HG03095 (cell line): ENCODE measurements at regions not wholly inside any gene's neighbourhood (a gene's known extent, or its start where the extent isn't known, plus 50 kb on each side); places are given as distances from the start of the nearest gene placed in this dataset.

Source experiments
- ATAC-seq: cut with Tn5 transposase; IDR thresholded peaks from one replicate; pipeline ENCODE4 v1.9.1; 2021; ENCODE audit warnings: moderate library complexity; ENCODE audit not compliant: unreplicated experiment

- ATAC-seq: no peak
These were observed 50.2 kb upstream of the AKR1E2 start for GRCh38 chr10:4775808-4776207.

- no peak for ATAC-seq
These were observed 53.8 kb upstream of the AKR1E2 start for GRCh38 chr10:4772202-4772570.

DNA sequence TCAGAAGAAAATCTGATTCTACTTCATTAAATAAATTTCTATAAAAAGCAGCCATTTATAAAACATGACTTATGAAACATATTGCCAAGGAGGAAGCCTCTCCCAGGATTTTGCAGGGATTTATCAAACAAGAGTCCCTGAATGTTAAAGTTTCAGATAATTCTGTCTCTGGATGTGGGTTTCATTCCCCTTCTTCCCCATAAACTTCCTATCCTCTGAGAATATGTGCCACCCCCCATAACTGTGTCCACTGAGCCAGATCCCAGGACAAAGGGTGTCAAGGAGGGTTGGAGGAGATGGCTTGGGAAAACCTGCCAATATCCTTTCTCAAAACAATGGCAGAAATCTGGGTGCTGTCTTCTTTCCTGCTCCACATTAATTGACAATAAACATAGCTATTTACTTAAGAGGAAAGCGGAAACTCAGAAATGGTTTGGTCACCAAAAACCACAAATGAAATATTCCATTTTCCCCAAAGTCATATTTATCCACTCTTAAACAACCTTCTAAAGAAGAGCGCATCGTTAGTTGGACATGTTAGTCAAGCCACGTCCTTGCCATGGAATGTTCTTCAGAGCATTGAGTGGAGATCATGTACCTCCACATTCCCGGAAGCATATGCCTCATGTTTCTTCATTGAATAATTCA lies 54.3 kb upstream of the AKR1E2 start:
- ATAC-seq: no peak

DNA sequence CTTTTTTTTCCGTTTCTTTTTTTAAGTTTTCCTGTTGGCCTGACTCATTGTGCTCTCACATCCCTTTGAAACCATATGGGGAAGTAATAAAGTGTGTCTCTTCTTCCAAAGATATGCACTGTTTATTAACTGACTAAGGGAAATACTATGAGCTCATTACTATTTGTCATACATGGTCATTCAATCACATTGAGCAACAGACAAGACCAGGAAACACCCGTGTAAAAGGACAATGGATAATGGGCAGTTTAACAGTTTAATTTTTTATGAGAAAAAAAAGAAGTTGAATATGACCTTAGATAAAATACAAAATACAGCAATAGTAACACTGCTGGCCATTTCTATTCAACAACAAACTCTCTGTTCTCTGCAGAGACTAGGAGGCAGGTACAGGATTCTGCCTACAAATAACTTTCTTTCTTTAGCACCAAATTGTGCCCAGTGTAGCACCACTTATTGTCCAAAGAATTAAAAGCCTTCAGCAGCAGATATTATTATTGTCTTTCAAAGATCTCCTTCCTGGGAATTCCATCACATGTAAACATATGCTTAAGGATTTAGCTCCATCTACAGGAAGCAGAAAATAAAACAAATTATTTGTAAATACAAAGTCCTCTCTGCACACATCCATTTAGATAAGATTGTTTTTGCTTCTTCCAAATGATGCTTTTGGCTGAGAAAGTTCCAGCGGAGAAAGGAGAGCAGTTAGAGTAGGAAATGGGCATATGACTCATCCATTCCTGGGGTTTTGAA lies 55.0 kb upstream of the AKR1E2 start:
- no peak for ATAC-seq

- no peak for ATAC-seq
These were observed 57.6 kb upstream of the AKR1E2 start for GRCh38 chr10:4768416-4768815.

GRCh38 chr10:4767033-4767814 lies 58.8 kb upstream of the AKR1E2 start:
- no peak for ATAC-seq

DNA sequence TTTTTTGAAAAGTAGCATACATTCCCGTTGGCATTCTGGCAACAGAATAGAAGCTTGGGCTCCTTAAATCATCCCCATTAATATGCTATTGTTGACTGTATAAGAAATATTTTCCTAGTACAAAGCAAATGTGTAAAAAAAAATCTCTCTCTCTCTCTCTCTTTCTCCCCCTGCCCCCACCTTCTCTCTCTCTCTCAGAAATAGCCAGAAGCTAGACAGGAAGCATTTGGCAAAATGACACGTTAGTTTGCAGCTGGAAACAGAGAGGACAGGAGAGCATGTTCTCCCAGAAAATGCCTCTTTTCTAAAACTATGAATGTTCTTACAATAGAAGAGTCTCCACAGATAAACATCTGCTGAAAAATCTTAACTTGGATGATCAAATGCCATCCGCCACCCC lies 59.6 kb upstream of the AKR1E2 start:
- no peak for ATAC-seq

- ATAC-seq: no peak
These were observed 60.6 kb upstream of the AKR1E2 start for GRCh38 chr10:4765428-4765827.

GRCh38 chr10:4763960-4764428 lies 62.0 kb upstream of the AKR1E2 start:
- ATAC-seq: no peak

DNA sequence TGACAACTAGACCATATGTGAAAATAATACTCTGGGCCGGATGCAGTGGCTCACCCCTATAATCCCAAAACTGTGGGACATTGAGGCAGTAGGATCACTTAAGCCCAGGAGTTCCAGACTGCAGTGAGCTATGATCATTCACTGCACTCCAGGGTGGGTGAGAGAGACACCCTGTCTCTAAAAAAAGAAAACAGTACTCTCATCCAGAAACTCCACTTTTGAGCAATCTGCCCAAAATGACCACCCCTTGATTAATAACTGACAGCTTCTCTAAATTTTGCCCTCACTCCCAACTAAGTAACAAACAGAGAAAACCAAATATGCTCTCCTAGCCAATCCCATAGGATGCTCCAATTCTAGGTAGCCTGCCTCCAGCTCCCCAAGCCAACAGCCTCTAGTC lies 62.5 kb upstream of the AKR1E2 start:
- no peak for ATAC-seq

DNA sequence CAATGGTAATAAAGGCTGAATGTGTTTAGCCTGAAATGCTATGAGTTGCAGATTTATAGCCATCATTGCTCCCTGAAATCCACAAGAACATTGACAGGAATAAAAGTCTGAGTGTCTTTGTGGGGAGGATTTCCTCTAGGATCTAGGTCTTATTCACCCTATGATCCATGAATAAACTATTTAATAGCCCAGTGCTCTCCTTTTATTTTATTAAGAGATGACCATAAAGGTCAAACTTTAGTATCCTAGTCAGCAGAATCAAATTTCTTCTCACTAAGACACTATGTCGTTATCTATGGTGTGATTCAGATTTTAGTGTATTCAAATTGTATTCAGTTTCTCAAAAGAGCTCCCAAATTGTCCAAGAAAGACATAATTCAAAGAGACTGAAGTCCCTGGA lies 67.8 kb upstream of the AKR1E2 start:
- no peak for ATAC-seq

- no peak for ATAC-seq
These were observed 70.6 kb upstream of the AKR1E2 start for GRCh38 chr10:4755286-4755989.

- no peak for ATAC-seq
These were observed 71.9 kb upstream of the AKR1E2 start for GRCh38 chr10:4754143-4754542.

DNA sequence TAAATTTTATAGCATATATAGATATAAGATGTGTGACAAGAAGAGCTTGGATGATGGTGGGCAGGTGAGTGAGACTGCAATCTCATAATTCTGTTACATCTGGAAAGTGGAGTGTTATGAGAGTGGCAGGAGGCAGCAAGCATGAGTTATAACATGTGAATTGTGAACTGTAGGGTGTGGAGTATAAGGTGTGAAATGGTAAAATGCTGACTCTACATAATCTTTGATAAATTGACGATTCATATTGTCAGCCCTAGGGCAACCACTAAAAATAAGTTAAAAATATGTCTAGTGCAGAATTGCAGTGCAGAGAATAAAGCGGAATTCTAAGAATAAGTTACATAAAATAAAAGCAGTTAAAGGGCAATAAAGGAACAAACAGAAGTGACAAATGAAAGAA lies 74.8 kb upstream of the AKR1E2 start:
- no peak for ATAC-seq

DNA sequence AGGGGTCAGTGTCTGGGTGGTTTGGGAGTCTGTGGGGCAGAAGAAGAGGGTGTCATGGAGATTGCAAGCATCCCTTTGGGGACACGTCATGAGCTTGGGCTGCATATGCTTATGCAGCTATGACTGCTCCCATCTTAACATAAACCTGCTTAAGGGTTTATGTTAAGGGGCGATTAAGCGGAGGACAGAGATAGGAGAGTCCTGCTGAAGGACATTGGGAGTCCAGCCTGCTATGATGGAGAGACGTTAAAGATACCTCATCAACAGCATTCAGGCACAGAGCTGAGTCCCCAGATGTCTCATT lies 76.8 kb upstream of the AKR1E2 start:
- no peak for ATAC-seq

DNA sequence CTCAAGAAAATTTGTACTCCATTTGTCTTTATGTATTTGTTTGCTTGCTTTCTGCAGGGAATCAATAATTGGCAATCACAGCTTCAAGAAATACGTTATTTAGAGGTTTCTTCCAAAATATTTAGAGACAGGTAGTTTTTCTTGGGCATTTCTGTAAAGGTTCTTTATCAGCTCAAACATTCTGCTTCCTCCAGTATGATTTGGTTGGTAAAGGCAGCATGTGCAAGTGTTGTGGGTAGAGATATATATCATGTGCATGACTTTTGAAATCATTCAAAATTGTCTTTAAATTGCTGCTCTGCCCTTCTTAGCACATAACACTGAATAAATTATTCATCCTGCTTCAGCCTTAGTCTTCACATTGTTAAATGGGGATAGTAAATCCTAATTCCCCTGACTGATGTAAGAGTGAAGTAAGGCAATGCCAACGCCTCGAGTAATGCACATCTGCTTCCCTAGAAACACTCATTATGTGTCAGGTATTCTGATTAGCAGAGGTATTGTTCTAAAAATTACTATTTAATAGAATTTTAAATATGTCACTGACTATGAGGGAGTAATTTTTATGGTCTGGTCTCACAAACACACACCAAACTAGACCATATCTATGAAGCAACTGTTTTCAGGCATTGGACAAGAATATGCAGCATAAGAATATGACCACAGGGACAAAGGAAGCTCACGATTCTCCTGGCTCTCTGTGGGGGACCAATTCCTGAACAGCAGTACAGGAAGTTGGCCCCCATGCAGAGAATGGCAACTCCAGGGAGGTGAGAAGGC lies 77.3 kb upstream of the AKR1E2 start:
- ATAC-seq: no peak

- ATAC-seq: no peak
These were observed 83.8 kb upstream of the AKR1E2 start for GRCh38 chr10:4742217-4742616.

GRCh38 chr10:4740471-4740870 lies 85.5 kb upstream of the AKR1E2 start:
- no peak for ATAC-seq

DNA sequence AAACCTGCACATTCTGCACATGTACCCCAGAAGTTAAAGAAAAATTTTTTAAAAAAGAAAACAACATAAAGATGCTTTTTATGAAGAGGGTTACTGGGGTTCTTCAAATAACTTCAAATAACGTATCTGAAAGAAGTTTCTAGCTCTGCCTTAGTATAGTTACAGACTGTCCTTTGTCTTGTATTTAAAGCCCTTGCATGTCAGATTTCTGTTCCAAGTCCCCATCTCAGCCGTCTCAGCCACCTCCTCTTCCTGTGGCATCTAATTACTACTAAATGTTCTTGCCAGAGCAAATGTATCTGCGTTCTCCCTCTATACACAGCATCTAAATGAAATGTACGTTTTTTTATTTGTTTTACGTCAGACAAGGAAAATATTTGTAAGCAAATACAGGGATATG lies 89.4 kb upstream of the AKR1E2 start:
- no peak for ATAC-seq

GRCh38 chr10:4736183-4736582 lies 89.8 kb upstream of the AKR1E2 start:
- ATAC-seq: no peak

GRCh38 chr10:4733843-4734224 lies 92.2 kb upstream of the AKR1E2 start:
- no peak for ATAC-seq
